AG04450 (cell line): ENCODE measurements at regions not wholly inside any gene's neighbourhood (a gene's known extent, or its start where the extent isn't known, plus 50 kb on each side); places are given as distances from the start of the nearest gene placed in this dataset.

Source experiments
- CTCF ChIA-PET: fragments of 300-600, 350-600 bp; formaldehyde crosslinking; extraction: SDS; loops from one replicate; lab custom pipeline; 2022; ENCODE audit warnings: antibody characterized with exemption, inconsistent platforms; lab: Charles Lee
- POLR2A ChIA-PET: fragments of 350-600 bp; formaldehyde crosslinking; extraction: SDS; loops from one replicate; lab custom pipeline; 2021; ENCODE audit warnings: antibody characterized with exemption, inconsistent platforms; lab: Yijun Ruan, JAX
- DNase-seq: peaks from one replicate; pipeline ENCODE4 v3.0.0-alpha.2; 2011; ENCODE audit warnings: low read depth, low spot score
- H3K27ac ChIP-seq: one replicate; pipeline ENCODE4 v1.5.1; 2012; ENCODE audit warnings: low read depth, low read length, control low read depth
- H3K27me3 ChIP-seq: one replicate; pipeline ENCODE4 v1.6.0; 2012; ENCODE audit warnings: low read length; ENCODE audit not compliant: control insufficient read depth, insufficient read depth
- H3K4me3 ChIP-seq: 2 replicates; pipeline ENCODE4 v1.5.1; 2011; ENCODE audit warnings: mild to moderate bottlenecking, low read depth, low read length, control low read depth
- H3K9me3 ChIP-seq: 2 replicates; pipeline ENCODE4 v1.5.1; 2012; ENCODE audit warnings: low read length; ENCODE audit not compliant: control insufficient read depth, insufficient read depth
- TF ChIP-seq, protein P1 (sequence below): IDR thresholded peaks from 2 replicates; pipeline ENCODE4 v1.5.1; 2011; ENCODE audit warnings: low read depth, low read length, control low read depth, inconsistent platforms

DNA sequence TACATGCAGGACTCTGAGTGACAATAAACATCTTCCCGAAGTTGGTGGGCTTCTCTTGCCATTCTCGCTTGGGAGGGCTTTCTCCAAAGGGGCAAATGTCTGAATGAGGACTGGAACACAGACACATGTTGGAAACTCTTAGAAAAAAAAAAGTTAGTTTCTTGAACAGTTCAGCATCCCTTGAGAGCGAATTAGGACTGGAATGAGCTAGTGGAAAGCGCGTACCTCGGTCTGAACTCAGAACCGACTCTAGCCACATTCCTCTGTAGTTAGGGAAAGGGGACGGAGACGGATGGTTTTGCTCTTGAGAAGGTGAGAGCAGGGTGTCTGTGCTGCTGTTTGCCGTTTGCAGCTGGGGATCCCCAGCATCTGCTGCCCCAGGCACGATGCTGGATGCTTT is 517.3 kb downstream of the TBC1D22A start:
- TF ChIP-seq, protein P1, sequence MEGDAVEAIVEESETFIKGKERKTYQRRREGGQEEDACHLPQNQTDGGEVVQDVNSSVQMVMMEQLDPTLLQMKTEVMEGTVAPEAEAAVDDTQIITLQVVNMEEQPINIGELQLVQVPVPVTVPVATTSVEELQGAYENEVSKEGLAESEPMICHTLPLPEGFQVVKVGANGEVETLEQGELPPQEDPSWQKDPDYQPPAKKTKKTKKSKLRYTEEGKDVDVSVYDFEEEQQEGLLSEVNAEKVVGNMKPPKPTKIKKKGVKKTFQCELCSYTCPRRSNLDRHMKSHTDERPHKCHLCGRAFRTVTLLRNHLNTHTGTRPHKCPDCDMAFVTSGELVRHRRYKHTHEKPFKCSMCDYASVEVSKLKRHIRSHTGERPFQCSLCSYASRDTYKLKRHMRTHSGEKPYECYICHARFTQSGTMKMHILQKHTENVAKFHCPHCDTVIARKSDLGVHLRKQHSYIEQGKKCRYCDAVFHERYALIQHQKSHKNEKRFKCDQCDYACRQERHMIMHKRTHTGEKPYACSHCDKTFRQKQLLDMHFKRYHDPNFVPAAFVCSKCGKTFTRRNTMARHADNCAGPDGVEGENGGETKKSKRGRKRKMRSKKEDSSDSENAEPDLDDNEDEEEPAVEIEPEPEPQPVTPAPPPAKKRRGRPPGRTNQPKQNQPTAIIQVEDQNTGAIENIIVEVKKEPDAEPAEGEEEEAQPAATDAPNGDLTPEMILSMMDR: no peak
- Histone ChIP-seq H3K9me3 (no peaks in the 10 kb centered on the region; the same call in 1 of the 2 replicates), H3K4me3 (no peak overlapping the region), H3K27me3 (no peaks in the 10 kb centered on the region), H3K27ac (no peak overlapping the region)
- ChIA-PET CTCF (no interaction called here), POLR2A (no interaction called here)
- no peak for DNase-seq

DNA sequence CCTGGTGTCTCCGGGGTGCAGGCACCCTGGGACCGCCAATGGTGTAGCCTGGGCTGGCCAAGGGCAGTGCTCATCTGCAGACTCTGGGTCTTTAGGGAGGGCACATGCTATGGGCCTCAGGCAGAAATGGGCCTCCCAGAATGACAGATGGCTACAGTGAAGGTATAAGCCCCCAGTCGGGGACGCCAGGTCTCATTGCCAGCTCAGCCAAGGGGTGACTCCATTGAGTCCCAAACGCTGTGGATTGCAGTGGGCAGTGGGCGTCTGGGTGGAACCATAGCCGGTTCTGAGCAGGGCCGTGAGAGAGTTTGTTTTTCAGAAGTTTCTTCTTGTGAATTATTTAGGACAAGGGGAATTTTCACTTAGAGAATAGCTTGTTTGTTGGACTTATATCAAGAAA is 516.9 kb downstream of the TBC1D22A start:
- Histone ChIP-seq H3K9me3 (no peaks in the 10 kb centered on the region; the same call in 1 of the 2 replicates), H3K27ac (no peak overlapping the region), H3K27me3 (no peaks in the 10 kb centered on the region), H3K4me3 (no peak overlapping the region)
- TF ChIP-seq, protein P1: no peak
- ChIA-PET POLR2A (no interaction called here), CTCF (no interaction called here)
- no peak for DNase-seq

GRCh38 chr22:47278655-47279054 is 516.2 kb downstream of the TBC1D22A start:
- DNase-seq: no peak
- TF ChIP-seq, protein P1: no peak
- CTCF ChIA-PET: no interaction called here
- no peaks in the 10 kb centered on the region for H3K27me3 ChIP-seq
- no peak overlapping the region for H3K4me3 ChIP-seq
- POLR2A ChIA-PET: no interaction called here
- H3K9me3 ChIP-seq: no peaks in the 10 kb centered on the region; the same call in 1 of the 2 replicates
- no peak overlapping the region for H3K27ac ChIP-seq

DNA sequence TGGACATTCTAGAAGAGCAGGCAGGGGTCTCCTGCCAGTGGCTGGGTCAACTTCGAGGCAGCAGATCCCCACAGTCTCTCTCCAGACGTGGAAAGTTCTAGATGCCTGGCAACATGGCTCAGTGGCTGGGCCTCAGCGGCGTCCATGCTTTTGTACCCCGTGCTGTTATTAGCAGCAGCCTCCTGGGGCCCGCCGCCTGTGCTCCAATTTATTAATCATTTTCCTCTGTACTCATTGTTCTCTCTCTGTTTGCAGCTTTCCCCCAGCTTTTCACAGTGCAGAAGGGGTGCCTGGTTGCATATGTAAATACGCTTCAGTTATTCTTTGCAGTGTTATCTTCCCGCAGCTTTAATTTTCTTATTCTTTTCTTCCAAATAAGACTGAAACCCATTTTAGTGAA is 515.1 kb downstream of the TBC1D22A start:
- ChIA-PET CTCF (no interaction called here), POLR2A (no interaction called here)
- no peak for DNase-seq
- no peak overlapping the region for H3K4me3 ChIP-seq
- TF ChIP-seq, protein P1: no peak
- no peaks in the 10 kb centered on the region; the same call in 1 of the 2 replicates for H3K9me3 ChIP-seq
- H3K27ac ChIP-seq: no peak overlapping the region
- peaks cover 2% of the 10 kb centered on the region for H3K27me3 ChIP-seq

GRCh38 chr22:47276991-47277390 is 514.5 kb downstream of the TBC1D22A start:
- Histone ChIP-seq H3K9me3 (no peaks in the 10 kb centered on the region; the same call in 1 of the 2 replicates), H3K4me3 (no peak overlapping the region), H3K27ac (no peak overlapping the region), H3K27me3 (peaks cover 2% of the 10 kb centered on the region)
- ChIA-PET POLR2A (no interaction called here), CTCF (interaction anchor here (0.6 kb wide), 1 partner anchor 431 kb away, joined by 3 read pairs; no protein-coding TSS in a partner anchor)
- no peak for DNase-seq
- TF ChIP-seq, protein P1: no peak
